ENCODE measurements at regions not wholly inside any gene's neighbourhood (a gene's known extent, or its start where the extent isn't known, plus 50 kb on each side); places are given as distances from the start of the nearest gene placed in this dataset.

- no peaks in the 10 kb centered on the region for H3K4me1 ChIP-seq (ENCODE audit: insufficient read depth, low read length, poor library complexity, severe bottlenecking)
- TF ChIP-seq EZH2 (IDR thresholded peaks at IDR 0.05; ENCODE audit: borderline replicate concordance, low read depth, low read length, poor library complexity, severe bottlenecking) (no peak), CTCF (conservative IDR thresholded peaks at IDR 0.05; ENCODE audit: low read depth, low read length) (no peak)
- ChIA-PET CTCF (no interaction called here), POLR2A (ENCODE audit: low non-redundant PET) (no interaction called here)
- no peak overlapping the region for H3K4me3 ChIP-seq (ENCODE audit: low read depth, low read length, poor library complexity, severe bottlenecking)
- intact Hi-C loops (cut with micrococcal nuclease; ENCODE audit: unreplicated experiment) = no loop called here
- H3K36me3 ChIP-seq (ENCODE audit: insufficient read depth, low read length, poor library complexity, severe bottlenecking) = no peaks in the 10 kb centered on the region
- no peak for DNase-seq (ENCODE audit: low spot score)
- no peak overlapping the region for H3K27ac ChIP-seq (ENCODE audit: low read depth, low read length, poor library complexity, severe bottlenecking)
- H3K9me3 ChIP-seq (ENCODE audit: low read depth, low read length, poor library complexity, severe bottlenecking) = peaks cover 21% of the 10 kb centered on the region
- BruUV-seq (replicated peaks) = no TSS peak
- no peaks in the 10 kb centered on the region for H3K27me3 ChIP-seq (replicated peaks; ENCODE audit: insufficient read depth, low read depth, low read length, poor library complexity)
These were observed 90.5 kb upstream of the LRRN1 start for GRCh38 chr3:3708769-3709115.

GRCh38 chr3:3707858-3708768 is 91.1 kb upstream of the LRRN1 start:
- ChIA-PET POLR2A (ENCODE audit: low non-redundant PET) (no interaction called here), CTCF (no interaction called here)
- no peaks in the 10 kb centered on the region for H3K27me3 ChIP-seq (replicated peaks; ENCODE audit: insufficient read depth, low read depth, low read length, poor library complexity)
- no peak overlapping the region for H3K27ac ChIP-seq (ENCODE audit: low read depth, low read length, poor library complexity, severe bottlenecking)
- no peak overlapping the region for H3K4me3 ChIP-seq (ENCODE audit: low read depth, low read length, poor library complexity, severe bottlenecking)
- no TSS peak for BruUV-seq (replicated peaks)
- H3K4me1 ChIP-seq (ENCODE audit: insufficient read depth, low read length, poor library complexity, severe bottlenecking) = no peaks in the 10 kb centered on the region
- TF ChIP-seq CTCF (conservative IDR thresholded peaks at IDR 0.05; ENCODE audit: low read depth, low read length) = no peak
- TF ChIP-seq EZH2 (IDR thresholded peaks at IDR 0.05; ENCODE audit: borderline replicate concordance, low read depth, low read length, poor library complexity, severe bottlenecking) = no peak
- H3K36me3 ChIP-seq (ENCODE audit: insufficient read depth, low read length, poor library complexity, severe bottlenecking) = no peaks in the 10 kb centered on the region
- H3K9me3 ChIP-seq (ENCODE audit: low read depth, low read length, poor library complexity, severe bottlenecking) = peaks cover 21% of the 10 kb centered on the region
- intact Hi-C loops (cut with micrococcal nuclease; ENCODE audit: unreplicated experiment) = no loop called here
- no peak for DNase-seq (ENCODE audit: low spot score)

GRCh38 chr3:3705090-3705775 is 94.0 kb upstream of the LRRN1 start:
- CTCF ChIA-PET = no interaction called here
- TF ChIP-seq EZH2 (IDR thresholded peaks at IDR 0.05; ENCODE audit: borderline replicate concordance, low read depth, low read length, poor library complexity, severe bottlenecking) (no peak), CTCF (conservative IDR thresholded peaks at IDR 0.05; ENCODE audit: low read depth, low read length) (no peak)
- intact Hi-C loops (cut with micrococcal nuclease; ENCODE audit: unreplicated experiment) = no loop called here
- Histone ChIP-seq H3K27me3 (replicated peaks; ENCODE audit: insufficient read depth, low read depth, low read length, poor library complexity) (no peaks in the 10 kb centered on the region), H3K4me1 (ENCODE audit: insufficient read depth, low read length, poor library complexity, severe bottlenecking) (no peaks in the 10 kb centered on the region), H3K4me3 (ENCODE audit: low read depth, low read length, poor library complexity, severe bottlenecking) (no peak overlapping the region), H3K9me3 (ENCODE audit: low read depth, low read length, poor library complexity, severe bottlenecking) (peaks cover 17% of the 10 kb centered on the region), H3K36me3 (ENCODE audit: insufficient read depth, low read length, poor library complexity, severe bottlenecking) (no peaks in the 10 kb centered on the region), H3K27ac (ENCODE audit: low read depth, low read length, poor library complexity, severe bottlenecking) (no peak overlapping the region)
- no TSS peak for BruUV-seq (replicated peaks)
- DNase-seq (ENCODE audit: low spot score) = no peak
- POLR2A ChIA-PET (ENCODE audit: low non-redundant PET) = no interaction called here

Measured in A673 (cell line).